WTC11 (cell line): ENCODE measurements at regions not wholly inside any gene's neighbourhood (a gene's known extent, or its start where the extent isn't known, plus 50 kb on each side); places are given as distances from the start of the nearest gene placed in this dataset.

Source experiments
- ATAC-seq: fragments of 200-7000 bp; cut with Tn5 transposase; 2 replicates; pipeline ENCODE4 v1.10.0; 2021; ENCODE audit warnings: mild to moderate bottlenecking, moderate library complexity
- CTCF ChIA-PET: fragments of 300-600 bp; sonication (Branson Sonifier 250); formaldehyde crosslinking; loops from one replicate; lab custom pipeline; 2021; ENCODE audit warnings: antibody characterized with exemption; lab: Charles Lee
- POLR2A ChIA-PET: fragments of 350-600 bp; sonication (Branson Sonifier 250); formaldehyde crosslinking; loops from one replicate; lab custom pipeline; 2021; ENCODE audit warnings: antibody characterized with exemption; lab: Charles Lee
- DNase-seq: peaks from one replicate; pipeline ENCODE4 v3.0.0; 2021; ENCODE audit warnings: low spot score
- H3K27ac Mint-ChIP-seq: 2 replicates; pipeline ENCODE4 v1.8.0; 2021; ENCODE audit warnings: mixed read lengths
- H3K27me3 Mint-ChIP-seq: 2 replicates; pipeline ENCODE4 v1.8.0; 2021; ENCODE audit warnings: low read depth, mild to moderate bottlenecking, moderate library complexity, mixed read lengths
- H3K36me3 Mint-ChIP-seq: 2 replicates; pipeline ENCODE4 v1.8.0; 2021; ENCODE audit warnings: mixed read lengths
- H3K4me1 Mint-ChIP-seq: 2 replicates; pipeline ENCODE4 v1.8.0; 2022; ENCODE audit warnings: mixed read lengths
- H3K4me3 Mint-ChIP-seq: 2 replicates; pipeline ENCODE4 v1.8.0; 2021; ENCODE audit warnings: mild to moderate bottlenecking, moderate library complexity, mixed read lengths
- H3K9me3 Mint-ChIP-seq: 2 replicates; pipeline ENCODE4 v1.8.0; 2021; ENCODE audit warnings: mixed read lengths
- IRF2 ChIP-seq: sonication (generic); formaldehyde crosslinking; IDR thresholded peaks from 2 replicates; pipeline ENCODE4 v1.8.0; 2022; ENCODE audit warnings: low read depth, missing genetic modification reagents, borderline replicate concordance
- KAT7 ChIP-seq: sonication (generic); formaldehyde crosslinking; IDR thresholded peaks from 2 replicates; pipeline ENCODE4 v1.8.1; 2023; ENCODE audit warnings: missing genetic modification reagents, mild to moderate bottlenecking, borderline replicate concordance
- MXD4 ChIP-seq: fragments of 250-450 bp; sonication (Bioruptor Pico); IDR thresholded peaks from 2 replicates; pipeline ENCODE4 v1.8.0; 2021; ENCODE audit warnings: mild to moderate bottlenecking, moderate library complexity, borderline replicate concordance
- NFE2L1 ChIP-seq: sonication (generic); formaldehyde crosslinking; IDR thresholded peaks from 2 replicates; pipeline ENCODE4 v1.8.1; 2023; ENCODE audit warnings: missing genetic modification reagents
- NR1H2 ChIP-seq: sonication (generic); formaldehyde crosslinking; IDR thresholded peaks from 2 replicates; pipeline ENCODE4 v1.9.0; 2021; ENCODE audit warnings: mild to moderate bottlenecking, moderate library complexity, missing genetic modification reagents
- OVOL2 ChIP-seq: fragments of 250-450 bp; sonication (Bioruptor Pico); IDR thresholded peaks from 2 replicates; pipeline ENCODE4 v1.9.0; 2021; ENCODE audit warnings: mild to moderate bottlenecking, borderline replicate concordance
- RELA ChIP-seq: sonication (generic); formaldehyde crosslinking; IDR thresholded peaks from 2 replicates; pipeline ENCODE4 v1.8.1; 2022; ENCODE audit warnings: missing genetic modification reagents, mild to moderate bottlenecking, borderline replicate concordance
- RORB ChIP-seq: fragments of 250-450 bp; sonication (Bioruptor Pico); IDR thresholded peaks from 2 replicates; pipeline ENCODE4 v1.9.0; 2021; ENCODE audit warnings: mild to moderate bottlenecking
- TCF7 ChIP-seq: sonication (generic); formaldehyde crosslinking; IDR thresholded peaks from 2 replicates; pipeline ENCODE4 v1.8.0; 2022; ENCODE audit warnings: mild to moderate bottlenecking, low read depth, missing genetic modification reagents, moderate library complexity
- TP53 ChIP-seq: sonication (generic); formaldehyde crosslinking; IDR thresholded peaks from 2 replicates; pipeline ENCODE4 v1.8.1; 2023; ENCODE audit warnings: mild to moderate bottlenecking, missing genetic modification reagents
- ZNF121 ChIP-seq: sonication (generic); formaldehyde crosslinking; IDR thresholded peaks from 2 replicates; pipeline ENCODE4 v1.8.0; 2023; ENCODE audit warnings: missing genetic modification reagents
- ZNF396 ChIP-seq: fragments of 250-450 bp; sonication (Bioruptor Pico); IDR thresholded peaks from 2 replicates; pipeline ENCODE4 v1.8.0; 2021; ENCODE audit warnings: mild to moderate bottlenecking, moderate library complexity, borderline replicate concordance
- ZNF423 ChIP-seq: fragments of 250-450 bp; sonication (Bioruptor Pico); IDR thresholded peaks from 2 replicates; pipeline ENCODE4 v2.1.2; 2022; ENCODE audit warnings: mild to moderate bottlenecking, moderate library complexity
- TF ChIP-seq, protein P1 (sequence below): sonication (generic); formaldehyde crosslinking; IDR thresholded peaks from 2 replicates; pipeline ENCODE4 v1.8.0; 2022; ENCODE audit warnings: mild to moderate bottlenecking, missing genetic modification reagents
- TF ChIP-seq, protein P2 (sequence below): sonication (generic); formaldehyde crosslinking; IDR thresholded peaks from 2 replicates; pipeline ENCODE4 v1.8.0; 2022; ENCODE audit warnings: mild to moderate bottlenecking, missing genetic modification reagents
- TF ChIP-seq, protein P3 (sequence below): sonication (generic); formaldehyde crosslinking; IDR thresholded peaks from 2 replicates; pipeline ENCODE4 v1.8.1; 2023; ENCODE audit warnings: mild to moderate bottlenecking, missing genetic modification reagents, borderline replicate concordance
- TF ChIP-seq, protein P4 (sequence below): sonication (generic); formaldehyde crosslinking; IDR thresholded peaks from 2 replicates; pipeline ENCODE4 v1.8.1; 2022; ENCODE audit warnings: mild to moderate bottlenecking, moderate library complexity, missing genetic modification reagents
- TF ChIP-seq, protein P5 (sequence below): fragments of 250-450 bp; sonication (Bioruptor Pico); conservative IDR thresholded peaks from 2 replicates; pipeline ENCODE4 v1.9.0; 2021; ENCODE audit warnings: mild to moderate bottlenecking
- TF ChIP-seq, protein P6 (sequence below): sonication (generic); formaldehyde crosslinking; IDR thresholded peaks from 2 replicates; pipeline ENCODE4 v1.8.0; 2023; ENCODE audit warnings: missing genetic modification reagents
- TF ChIP-seq, protein P7 (sequence below): sonication (generic); formaldehyde crosslinking; IDR thresholded peaks from 2 replicates; pipeline ENCODE4 v1.8.1; 2022; ENCODE audit warnings: low read depth, missing genetic modification reagents, borderline replicate concordance
- TF ChIP-seq, protein P8 (sequence below): sonication (generic); formaldehyde crosslinking; IDR thresholded peaks from 2 replicates; pipeline ENCODE4 v1.8.1; 2023; ENCODE audit warnings: mild to moderate bottlenecking, missing genetic modification reagents, moderate library complexity

DNA sequence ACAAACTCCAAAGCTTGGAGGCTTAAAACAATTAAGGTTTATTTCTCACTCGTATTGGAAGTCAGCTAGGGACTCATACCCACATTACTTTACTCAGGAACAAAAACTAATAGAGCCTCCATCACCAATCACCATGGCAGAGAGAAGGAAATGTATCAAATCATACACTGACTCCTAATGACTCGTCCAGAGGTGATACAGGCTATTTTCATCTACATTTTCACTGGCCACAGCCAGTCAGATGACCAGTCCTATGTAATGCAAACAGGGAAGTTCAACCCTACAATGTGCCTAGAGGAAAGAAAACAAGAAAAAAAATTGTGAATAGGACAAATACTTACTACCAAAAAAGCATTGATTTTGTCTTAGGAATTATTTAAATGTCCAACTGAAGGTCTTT is 110.3 kb downstream of the SEC16B start (continued):
- no peak for TF ChIP-seq ZNF423 (CRISPR knock-in tag)
- TF ChIP-seq, protein P1, sequence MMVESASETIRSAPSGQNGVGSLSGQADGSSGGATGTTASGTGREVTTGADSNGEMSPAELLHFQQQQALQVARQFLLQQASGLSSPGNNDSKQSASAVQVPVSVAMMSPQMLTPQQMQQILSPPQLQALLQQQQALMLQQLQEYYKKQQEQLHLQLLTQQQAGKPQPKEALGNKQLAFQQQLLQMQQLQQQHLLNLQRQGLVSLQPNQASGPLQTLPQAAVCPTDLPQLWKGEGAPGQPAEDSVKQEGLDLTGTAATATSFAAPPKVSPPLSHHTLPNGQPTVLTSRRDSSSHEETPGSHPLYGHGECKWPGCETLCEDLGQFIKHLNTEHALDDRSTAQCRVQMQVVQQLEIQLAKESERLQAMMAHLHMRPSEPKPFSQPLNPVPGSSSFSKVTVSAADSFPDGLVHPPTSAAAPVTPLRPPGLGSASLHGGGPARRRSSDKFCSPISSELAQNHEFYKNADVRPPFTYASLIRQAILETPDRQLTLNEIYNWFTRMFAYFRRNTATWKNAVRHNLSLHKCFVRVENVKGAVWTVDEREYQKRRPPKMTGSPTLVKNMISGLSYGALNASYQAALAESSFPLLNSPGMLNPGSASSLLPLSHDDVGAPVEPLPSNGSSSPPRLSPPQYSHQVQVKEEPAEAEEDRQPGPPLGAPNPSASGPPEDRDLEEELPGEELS, result no peak
- TF ChIP-seq, protein P2, sequence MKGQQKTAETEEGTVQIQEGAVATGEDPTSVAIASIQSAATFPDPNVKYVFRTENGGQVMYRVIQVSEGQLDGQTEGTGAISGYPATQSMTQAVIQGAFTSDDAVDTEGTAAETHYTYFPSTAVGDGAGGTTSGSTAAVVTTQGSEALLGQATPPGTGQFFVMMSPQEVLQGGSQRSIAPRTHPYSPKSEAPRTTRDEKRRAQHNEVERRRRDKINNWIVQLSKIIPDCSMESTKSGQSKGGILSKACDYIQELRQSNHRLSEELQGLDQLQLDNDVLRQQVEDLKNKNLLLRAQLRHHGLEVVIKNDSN (CRISPR knock-in tag), result no peak
- no peak for TF ChIP-seq TP53 (CRISPR knock-in tag)
- TF ChIP-seq MXD4 (CRISPR knock-in tag), result no peak
- TF ChIP-seq, protein P3, sequence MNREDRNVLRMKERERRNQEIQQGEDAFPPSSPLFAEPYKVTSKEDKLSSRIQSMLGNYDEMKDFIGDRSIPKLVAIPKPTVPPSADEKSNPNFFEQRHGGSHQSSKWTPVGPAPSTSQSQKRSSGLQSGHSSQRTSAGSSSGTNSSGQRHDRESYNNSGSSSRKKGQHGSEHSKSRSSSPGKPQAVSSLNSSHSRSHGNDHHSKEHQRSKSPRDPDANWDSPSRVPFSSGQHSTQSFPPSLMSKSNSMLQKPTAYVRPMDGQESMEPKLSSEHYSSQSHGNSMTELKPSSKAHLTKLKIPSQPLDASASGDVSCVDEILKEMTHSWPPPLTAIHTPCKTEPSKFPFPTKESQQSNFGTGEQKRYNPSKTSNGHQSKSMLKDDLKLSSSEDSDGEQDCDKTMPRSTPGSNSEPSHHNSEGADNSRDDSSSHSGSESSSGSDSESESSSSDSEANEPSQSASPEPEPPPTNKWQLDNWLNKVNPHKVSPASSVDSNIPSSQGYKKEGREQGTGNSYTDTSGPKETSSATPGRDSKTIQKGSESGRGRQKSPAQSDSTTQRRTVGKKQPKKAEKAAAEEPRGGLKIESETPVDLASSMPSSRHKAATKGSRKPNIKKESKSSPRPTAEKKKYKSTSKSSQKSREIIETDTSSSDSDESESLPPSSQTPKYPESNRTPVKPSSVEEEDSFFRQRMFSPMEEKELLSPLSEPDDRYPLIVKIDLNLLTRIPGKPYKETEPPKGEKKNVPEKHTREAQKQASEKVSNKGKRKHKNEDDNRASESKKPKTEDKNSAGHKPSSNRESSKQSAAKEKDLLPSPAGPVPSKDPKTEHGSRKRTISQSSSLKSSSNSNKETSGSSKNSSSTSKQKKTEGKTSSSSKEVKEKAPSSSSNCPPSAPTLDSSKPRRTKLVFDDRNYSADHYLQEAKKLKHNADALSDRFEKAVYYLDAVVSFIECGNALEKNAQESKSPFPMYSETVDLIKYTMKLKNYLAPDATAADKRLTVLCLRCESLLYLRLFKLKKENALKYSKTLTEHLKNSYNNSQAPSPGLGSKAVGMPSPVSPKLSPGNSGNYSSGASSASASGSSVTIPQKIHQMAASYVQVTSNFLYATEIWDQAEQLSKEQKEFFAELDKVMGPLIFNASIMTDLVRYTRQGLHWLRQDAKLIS (CRISPR knock-in tag), result no peak

DNA sequence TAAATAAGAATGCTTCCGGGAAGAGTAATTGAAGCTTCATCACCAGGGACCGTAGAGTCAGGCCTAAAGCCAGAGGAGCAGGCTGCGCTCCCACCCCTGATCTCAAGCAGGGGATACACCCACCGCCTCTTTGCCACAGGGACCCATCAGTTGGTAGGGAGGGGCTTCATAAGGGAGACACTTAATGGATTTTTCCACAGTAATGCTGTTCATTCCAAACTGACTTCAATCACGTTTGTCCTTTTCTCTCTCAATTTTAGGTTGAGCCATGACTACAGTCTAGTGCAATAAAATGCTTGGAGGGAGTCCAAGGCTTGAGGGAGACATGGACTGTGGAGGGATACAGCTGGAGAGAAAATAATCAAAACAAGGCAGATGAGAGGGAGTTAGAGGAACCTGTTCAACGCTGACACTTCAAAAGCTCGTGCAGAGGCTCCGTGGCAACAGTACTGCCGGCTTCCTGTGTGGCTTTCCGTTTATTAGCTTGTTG is 111.5 kb downstream of the SEC16B start:
- ATAC-seq, result no peak
- no peak overlapping the region for H3K4me3 Mint-ChIP-seq
- POLR2A ChIA-PET, result no interaction called here
- TF ChIP-seq OVOL2 (CRISPR knock-in tag) (no peak), ZNF121 (CRISPR knock-in tag) (no peak), KAT7 (no peak), TCF7 (CRISPR knock-in tag) (no peak), RORB (CRISPR knock-in tag) (no peak), RELA (CRISPR knock-in tag) (no peak), NFE2L1 (CRISPR knock-in tag) (no peak), IRF2 (no peak), ZNF396 (no peak), NR1H2 (no peak)
- TF ChIP-seq, protein P4, sequence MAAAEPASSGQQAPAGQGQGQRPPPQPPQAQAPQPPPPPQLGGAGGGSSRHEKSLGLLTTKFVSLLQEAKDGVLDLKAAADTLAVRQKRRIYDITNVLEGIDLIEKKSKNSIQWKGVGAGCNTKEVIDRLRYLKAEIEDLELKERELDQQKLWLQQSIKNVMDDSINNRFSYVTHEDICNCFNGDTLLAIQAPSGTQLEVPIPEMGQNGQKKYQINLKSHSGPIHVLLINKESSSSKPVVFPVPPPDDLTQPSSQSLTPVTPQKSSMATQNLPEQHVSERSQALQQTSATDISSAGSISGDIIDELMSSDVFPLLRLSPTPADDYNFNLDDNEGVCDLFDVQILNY (CRISPR knock-in tag), result no peak
- TF ChIP-seq, protein P5, sequence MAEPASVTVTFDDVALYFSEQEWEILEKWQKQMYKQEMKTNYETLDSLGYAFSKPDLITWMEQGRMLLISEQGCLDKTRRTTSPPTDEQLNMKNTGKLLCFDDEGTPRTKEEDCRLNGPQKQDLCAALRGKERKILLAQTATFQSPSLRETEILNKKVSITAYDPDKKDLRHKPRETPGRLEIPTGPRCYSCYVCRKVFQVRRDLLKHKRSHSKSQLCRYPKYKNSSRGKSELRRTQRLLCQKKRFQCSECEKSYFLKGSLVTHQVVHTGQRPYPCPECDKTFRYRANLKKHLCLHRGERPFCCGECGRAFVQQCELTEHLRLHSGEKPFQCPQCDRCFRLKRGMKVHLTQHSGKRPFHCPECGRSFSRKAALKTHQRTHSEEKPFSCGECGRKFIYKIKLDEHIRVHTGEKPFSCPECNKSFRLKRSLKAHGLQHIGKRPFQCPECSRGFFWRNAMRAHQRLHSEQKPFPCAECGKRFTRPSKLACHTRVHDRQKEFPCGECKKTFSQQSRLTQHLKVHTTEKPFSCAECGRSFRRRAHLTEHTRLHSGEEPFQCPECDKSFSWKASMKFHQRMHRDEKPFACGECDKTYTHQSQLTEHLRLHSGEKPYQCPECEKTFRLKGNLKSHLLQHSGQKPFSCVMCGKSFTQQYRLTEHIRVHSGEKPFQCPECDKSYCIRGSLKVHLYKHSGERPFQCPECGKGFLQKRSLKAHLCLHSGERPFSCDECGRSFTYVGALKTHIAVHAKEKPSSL, result no peak
- TF ChIP-seq, protein P1, result no peak
- TF ChIP-seq, protein P6, sequence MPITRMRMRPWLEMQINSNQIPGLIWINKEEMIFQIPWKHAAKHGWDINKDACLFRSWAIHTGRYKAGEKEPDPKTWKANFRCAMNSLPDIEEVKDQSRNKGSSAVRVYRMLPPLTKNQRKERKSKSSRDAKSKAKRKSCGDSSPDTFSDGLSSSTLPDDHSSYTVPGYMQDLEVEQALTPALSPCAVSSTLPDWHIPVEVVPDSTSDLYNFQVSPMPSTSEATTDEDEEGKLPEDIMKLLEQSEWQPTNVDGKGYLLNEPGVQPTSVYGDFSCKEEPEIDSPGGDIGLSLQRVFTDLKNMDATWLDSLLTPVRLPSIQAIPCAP (CRISPR knock-in tag), result no peak
- TF ChIP-seq, protein P7, sequence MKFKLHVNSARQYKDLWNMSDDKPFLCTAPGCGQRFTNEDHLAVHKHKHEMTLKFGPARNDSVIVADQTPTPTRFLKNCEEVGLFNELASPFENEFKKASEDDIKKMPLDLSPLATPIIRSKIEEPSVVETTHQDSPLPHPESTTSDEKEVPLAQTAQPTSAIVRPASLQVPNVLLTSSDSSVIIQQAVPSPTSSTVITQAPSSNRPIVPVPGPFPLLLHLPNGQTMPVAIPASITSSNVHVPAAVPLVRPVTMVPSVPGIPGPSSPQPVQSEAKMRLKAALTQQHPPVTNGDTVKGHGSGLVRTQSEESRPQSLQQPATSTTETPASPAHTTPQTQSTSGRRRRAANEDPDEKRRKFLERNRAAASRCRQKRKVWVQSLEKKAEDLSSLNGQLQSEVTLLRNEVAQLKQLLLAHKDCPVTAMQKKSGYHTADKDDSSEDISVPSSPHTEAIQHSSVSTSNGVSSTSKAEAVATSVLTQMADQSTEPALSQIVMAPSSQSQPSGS (CRISPR knock-in tag), result no peak
- TF ChIP-seq, protein P8, sequence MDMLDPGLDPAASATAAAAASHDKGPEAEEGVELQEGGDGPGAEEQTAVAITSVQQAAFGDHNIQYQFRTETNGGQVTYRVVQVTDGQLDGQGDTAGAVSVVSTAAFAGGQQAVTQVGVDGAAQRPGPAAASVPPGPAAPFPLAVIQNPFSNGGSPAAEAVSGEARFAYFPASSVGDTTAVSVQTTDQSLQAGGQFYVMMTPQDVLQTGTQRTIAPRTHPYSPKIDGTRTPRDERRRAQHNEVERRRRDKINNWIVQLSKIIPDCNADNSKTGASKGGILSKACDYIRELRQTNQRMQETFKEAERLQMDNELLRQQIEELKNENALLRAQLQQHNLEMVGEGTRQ (CRISPR knock-in tag), result no peak

More for the DNA sequence above, 111.5 kb downstream of the SEC16B start:
- H3K27ac Mint-ChIP-seq, result no peak overlapping the region
- CTCF ChIA-PET, result interaction anchor here (1.0 to 1.6 kb wide), 3 partner anchors 87 to 503 kb away, joined by 3 read pairs; no protein-coding TSS in a partner anchor
- H3K9me3 Mint-ChIP-seq, result peaks cover 11% of the 10 kb centered on the region
- no peaks in the 10 kb centered on the region for H3K36me3 Mint-ChIP-seq
- no peak for DNase-seq
- no peaks in the 10 kb centered on the region for H3K27me3 Mint-ChIP-seq
- no peaks in the 10 kb centered on the region; the same call in 1 of the 2 replicates for H3K4me1 Mint-ChIP-seq
